GM23338 (cell line): ENCODE measurements at regions not wholly inside any gene's neighbourhood (a gene's known extent, or its start where the extent isn't known, plus 50 kb on each side); places are given as distances from the start of the nearest gene placed in this dataset.

Source experiments
- ATAC-seq: fragments of 200-7000 bp; cut with Tn5 transposase; 3 replicates; pipeline ENCODE4 v1.9.1; 2020
- DNase-seq: peaks from one replicate; pipeline ENCODE4 v3.0.0-alpha.2; 2015; ENCODE audit warnings: low spot score
- H2AFZ ChIP-seq: fragments of 200-600 bp; sonication (generic); 2 replicates; pipeline ENCODE4 v1.8.0; 2016; ENCODE audit warnings: antibody characterized with exemption, mild to moderate bottlenecking, moderate library complexity
- H3F3A ChIP-seq: fragments of 200-600 bp; sonication (generic); replicated peaks from 2 replicates; pipeline ENCODE4 v1.8.0; 2017; ENCODE audit warnings: antibody characterized with exemption, mixed run types, low read depth
- H3K27ac ChIP-seq: fragments of 200-600 bp; sonication (generic); 2 replicates; pipeline ENCODE4 v1.6.1; 2016; ENCODE audit warnings: low read depth
- H3K27me3 ChIP-seq: fragments of 200-600 bp; sonication (generic); 2 replicates; pipeline ENCODE4 v1.8.0; 2016; ENCODE audit warnings: mild to moderate bottlenecking, mixed run types, moderate library complexity; ENCODE audit not compliant: insufficient read depth
- H3K36me3 ChIP-seq: fragments of 200-600 bp; sonication (generic); 2 replicates; pipeline ENCODE4 v1.8.0; 2016; ENCODE audit warnings: mild to moderate bottlenecking; ENCODE audit not compliant: insufficient read depth
- H3K4me1 ChIP-seq: fragments of 200-600 bp; sonication (generic); 2 replicates; pipeline ENCODE4 v1.8.0; 2016; ENCODE audit warnings: mild to moderate bottlenecking, moderate library complexity; ENCODE audit not compliant: insufficient read depth
- H3K4me2 ChIP-seq: fragments of 200-600 bp; sonication (generic); 2 replicates; pipeline ENCODE4 v1.7.1; 2017; ENCODE audit warnings: mixed run types
- H3K4me3 ChIP-seq: fragments of 200-600 bp; sonication (generic); 2 replicates; pipeline ENCODE4 v1.6.1; 2016; ENCODE audit warnings: mixed run types
- H3K79me2 ChIP-seq: fragments of 200-600 bp; sonication (generic); replicated peaks from 2 replicates; pipeline ENCODE4 v1.8.0; 2017; ENCODE audit warnings: mild to moderate bottlenecking; ENCODE audit not compliant: insufficient read depth
- H3K9me2 ChIP-seq: fragments of 200-600 bp; sonication (generic); 2 replicates; pipeline ENCODE4 v1.8.0; 2017; ENCODE audit not compliant: insufficient read depth
- H4K20me1 ChIP-seq: fragments of 200-600 bp; sonication (generic); replicated peaks from 2 replicates; pipeline ENCODE4 v1.8.0; 2017; ENCODE audit warnings: mild to moderate bottlenecking; ENCODE audit not compliant: insufficient read depth
- H3K27ac Mint-ChIP-seq: 2 replicates; pipeline ENCODE4 v1.8.0; 2020; ENCODE audit warnings: inconsistent platforms, mild to moderate bottlenecking, moderate library complexity, mixed read lengths
- H3K27me3 Mint-ChIP-seq: 3 replicates; pipeline ENCODE4 v1.8.0; 2022; ENCODE audit warnings: low read depth, mild to moderate bottlenecking, moderate library complexity, mixed read lengths, inconsistent platforms; ENCODE audit not compliant: insufficient read depth, poor library complexity
- H3K36me3 Mint-ChIP-seq: 3 replicates; pipeline ENCODE4 v1.8.0; 2021; ENCODE audit warnings: low read depth, mild to moderate bottlenecking, inconsistent platforms, moderate library complexity, mixed read lengths
- H3K4me1 Mint-ChIP-seq: 3 replicates; pipeline ENCODE4 v1.8.0; 2020; ENCODE audit warnings: mild to moderate bottlenecking, inconsistent platforms, mixed read lengths
- H3K4me3 Mint-ChIP-seq: 3 replicates; pipeline ENCODE4 v1.8.0; 2021; ENCODE audit warnings: moderate library complexity, mild to moderate bottlenecking, inconsistent platforms, mixed read lengths
- H3K9me3 Mint-ChIP-seq: 3 replicates; pipeline ENCODE4 v1.8.0; 2020; ENCODE audit warnings: moderate library complexity, mild to moderate bottlenecking, inconsistent platforms, mixed read lengths
- CREB1 ChIP-seq: fragments of 250-450 bp; sonication (Bioruptor Pico); IDR thresholded peaks from 2 replicates; pipeline ENCODE4 v1.5.0; 2020; ENCODE audit warnings: low read depth, mild to moderate bottlenecking, moderate library complexity
- EZH2 ChIP-seq: fragments of 200-600 bp; sonication (generic); IDR thresholded peaks from one replicate; pipeline ENCODE4 v1.8.0; 2017; ENCODE audit warnings: antibody characterized with exemption, mild to moderate bottlenecking, low read depth; ENCODE audit not compliant: unreplicated experiment
- EZH2phosphoT487 ChIP-seq: fragments of 200-600 bp; sonication (generic); IDR thresholded peaks from one replicate; pipeline ENCODE4 v1.8.1; 2018; ENCODE audit warnings: antibody characterized with exemption; ENCODE audit not compliant: unreplicated experiment
- JUNB ChIP-seq: IDR thresholded peaks from one replicate; pipeline ENCODE4 v1.6.1; 2016; ENCODE audit warnings: antibody characterized with exemption; ENCODE audit not compliant: unreplicated experiment
- NANOG ChIP-seq: IDR thresholded peaks from 2 replicates; pipeline ENCODE4 v1.6.1; 2016; ENCODE audit warnings: antibody characterized with exemption, borderline replicate concordance
- POLR2AphosphoS5 ChIP-seq: IDR thresholded peaks from 2 replicates; pipeline ENCODE4 v1.6.1; 2016; ENCODE audit warnings: antibody characterized with exemption, low read depth
- STAT1 ChIP-seq: IDR thresholded peaks from one replicate; pipeline ENCODE4 v1.6.1; 2016; ENCODE audit warnings: antibody characterized with exemption; ENCODE audit not compliant: unreplicated experiment
- ZNF114 ChIP-seq: fragments of 250-450 bp; sonication (Bioruptor Pico); IDR thresholded peaks from 2 replicates; pipeline ENCODE4 v1.5.0; 2020; ENCODE audit warnings: mild to moderate bottlenecking, moderate library complexity
- ZNF331 ChIP-seq: fragments of 250-450 bp; sonication (Bioruptor Pico); IDR thresholded peaks from 2 replicates; pipeline ENCODE4 v1.5.0; 2020; ENCODE audit warnings: low read depth, mild to moderate bottlenecking, moderate library complexity
- TF ChIP-seq, protein P1 (sequence below): fragments of 250-450 bp; sonication (Bioruptor Pico); IDR thresholded peaks from 2 replicates; pipeline ENCODE4 v1.5.0; 2020; ENCODE audit warnings: mild to moderate bottlenecking, moderate library complexity
- TF ChIP-seq, protein P2 (sequence below): IDR thresholded peaks from one replicate; pipeline ENCODE4 v1.6.1; 2018; ENCODE audit warnings: antibody characterized with exemption; ENCODE audit not compliant: unreplicated experiment
- TF ChIP-seq, protein P3 (sequence below), 2 experiments: fragments of 200-600 bp in 1 of 2; sonication (generic) in 1 of 2; conservative IDR thresholded peaks; 2 replicates each; pipeline versions ENCODE4 v1.5.1 to v1.6.1; 2016 to 2017; ENCODE audit warnings: antibody characterized with exemption in 2 of 2, low read depth in 2 of 2, mild to moderate bottlenecking in 2 of 2, moderate library complexity in 1 of 2
- TF ChIP-seq, protein P4 (sequence below): IDR thresholded peaks from 2 replicates; pipeline ENCODE4 v1.6.1; 2016; ENCODE audit warnings: antibody characterized with exemption

DNA sequence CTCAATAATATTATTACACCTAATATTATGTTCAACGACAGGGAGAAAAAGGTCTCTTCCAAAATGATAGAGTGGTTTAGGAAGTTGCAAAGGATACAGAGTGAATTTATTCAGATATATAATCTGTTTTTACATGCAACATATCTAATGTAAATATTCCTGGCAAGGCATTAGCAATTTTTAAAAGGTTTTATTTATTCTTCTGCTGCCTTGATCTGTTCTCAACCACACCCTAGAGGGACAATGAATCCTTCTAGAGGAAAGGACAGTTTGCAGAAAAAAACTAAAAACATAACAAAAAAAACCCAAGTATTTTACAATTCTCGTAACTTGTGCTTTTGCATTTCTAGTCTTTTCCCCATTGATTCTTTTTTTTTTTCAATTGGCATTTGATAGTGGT is 459.6 kb downstream of the KLF12 start:
- H3K4me1 Mint-ChIP-seq = peaks cover 20% of the 10 kb centered on the region
- no peak for ATAC-seq
- TF ChIP-seq POLR2AphosphoS5 (no peak), CREB1 (CRISPR knock-in tag) (no peak), JUNB (no peak), EZH2 (no peak), ZNF331 (CRISPR knock-in tag) (no peak), NANOG (no peak), ZNF114 (CRISPR knock-in tag) (no peak), EZH2phosphoT487 (no peak), STAT1 (no peak)
- TF ChIP-seq, protein P1, sequence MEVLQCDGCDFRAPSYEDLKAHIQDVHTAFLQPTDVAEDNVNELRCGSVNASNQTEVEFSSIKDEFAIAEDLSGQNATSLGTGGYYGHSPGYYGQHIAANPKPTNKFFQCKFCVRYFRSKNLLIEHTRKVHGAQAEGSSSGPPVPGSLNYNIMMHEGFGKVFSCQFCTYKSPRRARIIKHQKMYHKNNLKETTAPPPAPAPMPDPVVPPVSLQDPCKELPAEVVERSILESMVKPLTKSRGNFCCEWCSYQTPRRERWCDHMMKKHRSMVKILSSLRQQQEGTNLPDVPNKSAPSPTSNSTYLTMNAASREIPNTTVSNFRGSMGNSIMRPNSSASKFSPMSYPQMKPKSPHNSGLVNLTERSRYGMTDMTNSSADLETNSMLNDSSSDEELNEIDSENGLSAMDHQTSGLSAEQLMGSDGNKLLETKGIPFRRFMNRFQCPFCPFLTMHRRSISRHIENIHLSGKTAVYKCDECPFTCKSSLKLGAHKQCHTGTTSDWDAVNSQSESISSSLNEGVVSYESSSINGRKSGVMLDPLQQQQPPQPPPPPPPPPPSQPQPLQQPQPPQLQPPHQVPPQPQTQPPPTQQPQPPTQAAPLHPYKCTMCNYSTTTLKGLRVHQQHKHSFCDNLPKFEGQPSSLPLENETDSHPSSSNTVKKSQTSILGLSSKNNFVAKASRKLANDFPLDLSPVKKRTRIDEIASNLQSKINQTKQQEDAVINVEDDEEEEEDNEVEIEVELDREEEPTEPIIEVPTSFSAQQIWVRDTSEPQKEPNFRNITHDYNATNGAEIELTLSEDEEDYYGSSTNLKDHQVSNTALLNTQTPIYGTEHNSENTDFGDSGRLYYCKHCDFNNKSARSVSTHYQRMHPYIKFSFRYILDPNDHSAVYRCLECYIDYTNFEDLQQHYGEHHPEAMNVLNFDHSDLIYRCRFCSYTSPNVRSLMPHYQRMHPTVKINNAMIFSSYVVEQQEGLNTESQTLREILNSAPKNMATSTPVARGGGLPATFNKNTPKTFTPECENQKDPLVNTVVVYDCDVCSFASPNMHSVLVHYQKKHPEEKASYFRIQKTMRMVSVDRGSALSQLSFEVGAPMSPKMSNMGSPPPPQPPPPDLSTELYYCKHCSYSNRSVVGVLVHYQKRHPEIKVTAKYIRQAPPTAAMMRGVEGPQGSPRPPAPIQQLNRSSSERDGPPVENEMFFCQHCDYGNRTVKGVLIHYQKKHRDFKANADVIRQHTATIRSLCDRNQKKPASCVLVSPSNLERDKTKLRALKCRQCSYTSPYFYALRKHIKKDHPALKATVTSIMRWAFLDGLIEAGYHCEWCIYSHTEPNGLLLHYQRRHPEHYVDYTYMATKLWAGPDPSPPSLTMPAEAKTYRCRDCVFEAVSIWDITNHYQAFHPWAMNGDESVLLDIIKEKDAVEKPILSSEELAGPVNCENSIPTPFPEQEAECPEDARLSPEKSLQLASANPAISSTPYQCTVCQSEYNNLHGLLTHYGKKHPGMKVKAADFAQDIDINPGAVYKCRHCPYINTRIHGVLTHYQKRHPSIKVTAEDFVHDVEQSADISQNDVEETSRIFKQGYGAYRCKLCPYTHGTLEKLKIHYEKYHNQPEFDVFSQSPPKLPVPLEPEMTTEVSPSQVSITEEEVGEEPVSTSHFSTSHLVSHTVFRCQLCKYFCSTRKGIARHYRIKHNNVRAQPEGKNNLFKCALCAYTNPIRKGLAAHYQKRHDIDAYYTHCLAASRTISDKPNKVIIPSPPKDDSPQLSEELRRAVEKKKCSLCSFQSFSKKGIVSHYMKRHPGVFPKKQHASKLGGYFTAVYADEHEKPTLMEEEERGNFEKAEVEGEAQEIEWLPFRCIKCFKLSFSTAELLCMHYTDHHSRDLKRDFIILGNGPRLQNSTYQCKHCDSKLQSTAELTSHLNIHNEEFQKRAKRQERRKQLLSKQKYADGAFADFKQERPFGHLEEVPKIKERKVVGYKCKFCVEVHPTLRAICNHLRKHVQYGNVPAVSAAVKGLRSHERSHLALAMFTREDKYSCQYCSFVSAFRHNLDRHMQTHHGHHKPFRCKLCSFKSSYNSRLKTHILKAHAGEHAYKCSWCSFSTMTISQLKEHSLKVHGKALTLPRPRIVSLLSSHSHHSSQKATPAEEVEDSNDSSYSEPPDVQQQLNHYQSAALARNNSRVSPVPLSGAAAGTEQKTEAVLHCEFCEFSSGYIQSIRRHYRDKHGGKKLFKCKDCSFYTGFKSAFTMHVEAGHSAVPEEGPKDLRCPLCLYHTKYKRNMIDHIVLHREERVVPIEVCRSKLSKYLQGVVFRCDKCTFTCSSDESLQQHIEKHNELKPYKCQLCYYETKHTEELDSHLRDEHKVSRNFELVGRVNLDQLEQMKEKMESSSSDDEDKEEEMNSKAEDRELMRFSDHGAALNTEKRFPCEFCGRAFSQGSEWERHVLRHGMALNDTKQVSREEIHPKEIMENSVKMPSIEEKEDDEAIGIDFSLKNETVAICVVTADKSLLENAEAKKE = no peak
- TF ChIP-seq, protein P2, sequence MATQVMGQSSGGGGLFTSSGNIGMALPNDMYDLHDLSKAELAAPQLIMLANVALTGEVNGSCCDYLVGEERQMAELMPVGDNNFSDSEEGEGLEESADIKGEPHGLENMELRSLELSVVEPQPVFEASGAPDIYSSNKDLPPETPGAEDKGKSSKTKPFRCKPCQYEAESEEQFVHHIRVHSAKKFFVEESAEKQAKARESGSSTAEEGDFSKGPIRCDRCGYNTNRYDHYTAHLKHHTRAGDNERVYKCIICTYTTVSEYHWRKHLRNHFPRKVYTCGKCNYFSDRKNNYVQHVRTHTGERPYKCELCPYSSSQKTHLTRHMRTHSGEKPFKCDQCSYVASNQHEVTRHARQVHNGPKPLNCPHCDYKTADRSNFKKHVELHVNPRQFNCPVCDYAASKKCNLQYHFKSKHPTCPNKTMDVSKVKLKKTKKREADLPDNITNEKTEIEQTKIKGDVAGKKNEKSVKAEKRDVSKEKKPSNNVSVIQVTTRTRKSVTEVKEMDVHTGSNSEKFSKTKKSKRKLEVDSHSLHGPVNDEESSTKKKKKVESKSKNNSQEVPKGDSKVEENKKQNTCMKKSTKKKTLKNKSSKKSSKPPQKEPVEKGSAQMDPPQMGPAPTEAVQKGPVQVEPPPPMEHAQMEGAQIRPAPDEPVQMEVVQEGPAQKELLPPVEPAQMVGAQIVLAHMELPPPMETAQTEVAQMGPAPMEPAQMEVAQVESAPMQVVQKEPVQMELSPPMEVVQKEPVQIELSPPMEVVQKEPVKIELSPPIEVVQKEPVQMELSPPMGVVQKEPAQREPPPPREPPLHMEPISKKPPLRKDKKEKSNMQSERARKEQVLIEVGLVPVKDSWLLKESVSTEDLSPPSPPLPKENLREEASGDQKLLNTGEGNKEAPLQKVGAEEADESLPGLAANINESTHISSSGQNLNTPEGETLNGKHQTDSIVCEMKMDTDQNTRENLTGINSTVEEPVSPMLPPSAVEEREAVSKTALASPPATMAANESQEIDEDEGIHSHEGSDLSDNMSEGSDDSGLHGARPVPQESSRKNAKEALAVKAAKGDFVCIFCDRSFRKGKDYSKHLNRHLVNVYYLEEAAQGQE = no peak
- TF ChIP-seq, protein P3, sequence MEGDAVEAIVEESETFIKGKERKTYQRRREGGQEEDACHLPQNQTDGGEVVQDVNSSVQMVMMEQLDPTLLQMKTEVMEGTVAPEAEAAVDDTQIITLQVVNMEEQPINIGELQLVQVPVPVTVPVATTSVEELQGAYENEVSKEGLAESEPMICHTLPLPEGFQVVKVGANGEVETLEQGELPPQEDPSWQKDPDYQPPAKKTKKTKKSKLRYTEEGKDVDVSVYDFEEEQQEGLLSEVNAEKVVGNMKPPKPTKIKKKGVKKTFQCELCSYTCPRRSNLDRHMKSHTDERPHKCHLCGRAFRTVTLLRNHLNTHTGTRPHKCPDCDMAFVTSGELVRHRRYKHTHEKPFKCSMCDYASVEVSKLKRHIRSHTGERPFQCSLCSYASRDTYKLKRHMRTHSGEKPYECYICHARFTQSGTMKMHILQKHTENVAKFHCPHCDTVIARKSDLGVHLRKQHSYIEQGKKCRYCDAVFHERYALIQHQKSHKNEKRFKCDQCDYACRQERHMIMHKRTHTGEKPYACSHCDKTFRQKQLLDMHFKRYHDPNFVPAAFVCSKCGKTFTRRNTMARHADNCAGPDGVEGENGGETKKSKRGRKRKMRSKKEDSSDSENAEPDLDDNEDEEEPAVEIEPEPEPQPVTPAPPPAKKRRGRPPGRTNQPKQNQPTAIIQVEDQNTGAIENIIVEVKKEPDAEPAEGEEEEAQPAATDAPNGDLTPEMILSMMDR (conservative IDR thresholded peaks at IDR 0.05; ENCODE audit: low read depth in 2 of 2) = no peak
- TF ChIP-seq, protein P4, sequence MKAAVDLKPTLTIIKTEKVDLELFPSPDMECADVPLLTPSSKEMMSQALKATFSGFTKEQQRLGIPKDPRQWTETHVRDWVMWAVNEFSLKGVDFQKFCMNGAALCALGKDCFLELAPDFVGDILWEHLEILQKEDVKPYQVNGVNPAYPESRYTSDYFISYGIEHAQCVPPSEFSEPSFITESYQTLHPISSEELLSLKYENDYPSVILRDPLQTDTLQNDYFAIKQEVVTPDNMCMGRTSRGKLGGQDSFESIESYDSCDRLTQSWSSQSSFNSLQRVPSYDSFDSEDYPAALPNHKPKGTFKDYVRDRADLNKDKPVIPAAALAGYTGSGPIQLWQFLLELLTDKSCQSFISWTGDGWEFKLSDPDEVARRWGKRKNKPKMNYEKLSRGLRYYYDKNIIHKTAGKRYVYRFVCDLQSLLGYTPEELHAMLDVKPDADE = no peak

More for the DNA sequence above, 459.6 kb downstream of the KLF12 start:
- Histone ChIP-seq H3K4me1 (peaks cover 14% of the 10 kb centered on the region), H4K20me1 (no peaks in the 10 kb centered on the region), H3K79me2 (no peaks in the 10 kb centered on the region), H3F3A (no peaks in the 10 kb centered on the region), H3K9me2 (0 out of 2 replicates have a peak, but pooled peaks cover 10% of the 10 kb centered on the region), H3K27ac (no peak overlapping the region), H3K4me3 (no peak overlapping the region), H3K4me2 (no peak overlapping the region), H2AFZ (no peak overlapping the region), H3K36me3 (no peaks in the 10 kb centered on the region), H3K27me3 (no peaks in the 10 kb centered on the region)
- Mint-ChIP-seq H3K9me3 (no peaks in the 10 kb centered on the region), H3K27ac (no peak overlapping the region), H3K4me3 (no peak overlapping the region), H3K36me3 (no peaks in the 10 kb centered on the region), H3K27me3 (no peaks in the 10 kb centered on the region)
- DNase-seq = no peak
